ENCODE measurements at regions not wholly inside any gene's neighbourhood (a gene's known extent, or its start where the extent isn't known, plus 50 kb on each side); places are given as distances from the start of the nearest gene placed in this dataset.

DNA sequence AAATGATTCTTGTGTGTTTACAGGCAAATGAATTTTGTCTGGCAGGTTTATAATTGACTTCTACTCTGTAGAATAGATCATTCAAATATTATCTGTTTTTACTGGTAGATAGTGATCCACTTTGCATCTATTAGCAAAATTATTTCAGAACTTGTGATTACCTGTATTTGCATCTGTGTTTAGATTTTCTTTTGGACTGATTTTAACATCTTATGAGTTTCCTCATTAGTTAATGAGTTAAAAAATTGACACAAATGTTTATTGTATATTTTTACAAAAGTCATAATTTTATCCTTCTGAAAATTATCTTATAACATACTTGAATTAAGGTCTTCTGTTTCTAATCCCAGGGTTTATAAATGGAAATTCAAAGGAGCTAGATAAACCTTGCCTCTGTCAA is 132.0 kb upstream of the KCNJ16 start:
- DNase-seq (ENCODE audit: low read depth), result no peak
- no peak overlapping the region for H3K4me3 ChIP-seq (replicated peaks; ENCODE audit: low read depth, low read length)
- TF ChIP-seq, protein P1, sequence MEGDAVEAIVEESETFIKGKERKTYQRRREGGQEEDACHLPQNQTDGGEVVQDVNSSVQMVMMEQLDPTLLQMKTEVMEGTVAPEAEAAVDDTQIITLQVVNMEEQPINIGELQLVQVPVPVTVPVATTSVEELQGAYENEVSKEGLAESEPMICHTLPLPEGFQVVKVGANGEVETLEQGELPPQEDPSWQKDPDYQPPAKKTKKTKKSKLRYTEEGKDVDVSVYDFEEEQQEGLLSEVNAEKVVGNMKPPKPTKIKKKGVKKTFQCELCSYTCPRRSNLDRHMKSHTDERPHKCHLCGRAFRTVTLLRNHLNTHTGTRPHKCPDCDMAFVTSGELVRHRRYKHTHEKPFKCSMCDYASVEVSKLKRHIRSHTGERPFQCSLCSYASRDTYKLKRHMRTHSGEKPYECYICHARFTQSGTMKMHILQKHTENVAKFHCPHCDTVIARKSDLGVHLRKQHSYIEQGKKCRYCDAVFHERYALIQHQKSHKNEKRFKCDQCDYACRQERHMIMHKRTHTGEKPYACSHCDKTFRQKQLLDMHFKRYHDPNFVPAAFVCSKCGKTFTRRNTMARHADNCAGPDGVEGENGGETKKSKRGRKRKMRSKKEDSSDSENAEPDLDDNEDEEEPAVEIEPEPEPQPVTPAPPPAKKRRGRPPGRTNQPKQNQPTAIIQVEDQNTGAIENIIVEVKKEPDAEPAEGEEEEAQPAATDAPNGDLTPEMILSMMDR (IDR thresholded peaks at IDR 0.05; ENCODE audit: low read length, missing control alignments), result no peak

DNA sequence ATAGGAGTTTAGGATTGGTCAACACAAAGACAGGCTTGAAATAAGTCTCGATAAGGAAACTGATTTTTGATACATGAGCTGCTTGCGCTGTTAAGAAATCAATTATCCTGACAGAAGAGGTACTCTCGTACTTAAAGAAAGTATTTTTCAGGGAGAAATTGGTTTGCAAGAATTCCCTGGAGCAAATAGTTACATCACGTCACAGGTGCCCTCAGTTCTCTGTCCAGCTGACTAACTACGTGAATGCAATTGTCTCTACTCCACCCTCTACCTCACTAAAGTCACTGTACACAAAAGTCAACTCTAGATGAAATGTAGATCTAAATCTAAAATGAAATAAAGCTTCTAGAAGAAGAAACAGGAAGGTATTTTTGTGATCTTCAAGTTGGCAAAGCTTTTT is 130.6 kb upstream of the KCNJ16 start:
- DNase-seq (ENCODE audit: low read depth), result no peak
- no peak overlapping the region for H3K4me3 ChIP-seq (replicated peaks; ENCODE audit: low read depth, low read length)
- TF ChIP-seq, protein P1 (IDR thresholded peaks at IDR 0.05; ENCODE audit: low read length, missing control alignments), result no peak

DNA sequence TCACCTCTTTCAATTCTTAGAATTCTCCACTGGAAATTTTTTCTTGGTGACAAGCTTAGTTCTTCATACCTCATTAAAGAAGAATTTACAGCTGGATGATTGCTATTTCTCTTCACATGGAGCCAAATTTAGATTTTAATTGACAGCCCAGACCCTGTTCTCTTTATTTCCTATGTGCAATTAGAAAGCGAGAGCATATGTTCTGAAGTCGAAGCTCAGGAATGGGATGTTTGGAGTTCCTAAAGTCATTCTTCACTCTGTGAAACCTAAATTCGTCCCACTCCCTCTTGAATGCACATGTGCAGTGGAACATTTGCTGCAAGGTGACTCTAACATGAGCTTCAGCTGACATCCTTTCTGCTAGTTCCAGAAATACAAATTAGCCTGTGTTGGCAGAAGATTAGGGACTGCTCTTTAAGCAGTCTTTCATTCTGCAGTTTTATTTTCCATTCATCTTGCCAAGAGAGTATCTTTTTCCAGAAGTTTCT is 129.3 kb upstream of the KCNJ16 start:
- H3K4me3 ChIP-seq (replicated peaks; ENCODE audit: low read depth, low read length), result no peak overlapping the region
- TF ChIP-seq, protein P1 (IDR thresholded peaks at IDR 0.05; ENCODE audit: low read length, missing control alignments), result no peak
- no peak for DNase-seq (ENCODE audit: low read depth)

DNA sequence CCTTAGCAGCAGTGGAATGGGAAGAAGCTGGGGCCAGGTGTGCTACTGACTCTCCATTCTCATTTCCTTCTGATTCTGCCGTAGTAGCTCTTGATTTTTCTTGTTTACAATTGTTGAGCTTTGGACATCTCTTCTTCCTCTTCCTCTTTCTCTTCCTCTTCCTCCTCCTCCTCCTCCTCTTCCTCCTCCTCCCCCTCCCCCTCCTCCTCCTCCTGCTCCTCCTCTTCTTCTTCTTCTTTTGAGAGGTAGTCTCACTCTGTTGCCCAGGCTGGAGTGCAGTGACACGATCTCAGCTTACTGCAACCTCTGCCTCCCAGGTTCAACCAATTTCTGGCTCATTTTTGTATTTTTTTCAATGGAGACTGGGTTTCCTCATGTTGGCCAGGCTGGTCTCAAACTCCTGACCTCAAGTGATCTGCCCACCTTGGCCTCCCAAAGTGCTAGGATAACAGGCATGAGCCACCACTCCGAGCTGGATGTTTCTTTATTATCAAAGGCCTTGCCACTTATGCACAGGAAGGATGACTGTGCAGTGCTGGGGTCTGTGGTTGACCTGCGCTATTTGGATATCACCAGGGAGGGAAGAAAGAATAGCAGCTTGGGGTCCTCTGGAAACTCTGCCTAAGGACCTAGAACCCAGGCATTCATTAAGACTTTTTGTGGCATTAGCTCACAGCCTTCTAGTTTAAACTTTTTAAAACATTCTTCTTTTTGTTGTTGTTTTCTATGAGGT is 127.8 kb upstream of the KCNJ16 start:
- DNase-seq (ENCODE audit: low read depth), result no peak
- no peak overlapping the region for H3K4me3 ChIP-seq (replicated peaks; ENCODE audit: low read depth, low read length)
- TF ChIP-seq, protein P1 (IDR thresholded peaks at IDR 0.05; ENCODE audit: low read length, missing control alignments), result no peak

DNA sequence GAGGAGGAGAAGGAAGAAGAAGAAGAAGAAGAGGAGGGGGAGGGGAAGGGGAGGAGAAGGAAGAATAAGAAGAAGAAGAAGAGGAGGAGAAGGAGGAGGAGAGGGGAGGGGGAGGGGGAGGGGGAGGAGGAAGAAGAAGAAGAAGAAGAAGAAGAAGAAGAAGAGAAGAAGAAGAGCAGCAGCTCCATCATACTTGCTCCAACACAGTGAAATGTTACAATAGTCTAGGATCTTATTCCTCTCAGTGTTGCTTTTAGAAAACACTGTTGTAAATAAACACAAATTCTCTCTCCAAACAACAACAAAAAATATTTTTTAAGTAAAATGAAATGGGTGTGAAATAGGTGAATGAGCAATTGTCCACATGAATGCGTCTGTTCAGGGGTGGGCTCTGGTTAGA is 126.6 kb upstream of the KCNJ16 start:
- no peak for DNase-seq (ENCODE audit: low read depth)
- TF ChIP-seq, protein P1 (IDR thresholded peaks at IDR 0.05; ENCODE audit: low read length, missing control alignments), result no peak
- no peak overlapping the region for H3K4me3 ChIP-seq (replicated peaks; ENCODE audit: low read depth, low read length)

DNA sequence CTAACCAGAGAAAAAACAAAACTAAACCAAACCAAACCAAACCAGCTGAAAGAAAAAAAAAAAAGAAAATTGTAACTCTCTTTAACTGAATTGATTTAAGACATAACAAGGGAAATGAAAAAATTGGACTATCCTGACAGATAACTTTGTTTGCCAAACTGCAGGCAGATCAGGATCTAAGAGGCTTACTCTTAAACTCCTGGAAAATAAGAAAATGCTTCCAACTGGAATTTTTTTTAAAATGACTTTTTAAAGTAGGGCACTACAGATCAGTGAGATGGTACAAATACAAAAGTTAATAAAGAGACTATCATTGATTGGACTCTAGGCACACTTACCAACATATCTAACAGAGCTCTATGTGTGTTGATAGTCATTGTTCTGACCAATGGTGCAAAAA is 125.5 kb upstream of the KCNJ16 start:
- no peak for DNase-seq (ENCODE audit: low read depth)
- no peak overlapping the region for H3K4me3 ChIP-seq (replicated peaks; ENCODE audit: low read depth, low read length)
- TF ChIP-seq, protein P1 (IDR thresholded peaks at IDR 0.05; ENCODE audit: low read length, missing control alignments), result no peak

Measured in fibroblast of pulmonary artery (primary cell).